ENCODE measurements at regions not wholly inside any gene's neighbourhood (a gene's known extent, or its start where the extent isn't known, plus 50 kb on each side); places are given as distances from the start of the nearest gene placed in this dataset.

- TF ChIP-seq RAD21 (IDR thresholded peaks at IDR 0.05; ENCODE audit: low read depth) (no peak), EP300 (IDR thresholded peaks at IDR 0.05; ENCODE audit: borderline replicate concordance) (no peak), MAX (IDR thresholded peaks at IDR 0.05) (no peak), EGR1 (IDR thresholded peaks at IDR 0.05) (no peak), USF1 (IDR thresholded peaks at IDR 0.05) (no peak), REST (IDR thresholded peaks at IDR 0.05; ENCODE audit: low read depth) (no peak), TAF1 (IDR thresholded peaks at IDR 0.05; ENCODE audit: low read depth) (no peak)
Measured at GRCh38 chr6:151740820-151741219, 66.7 kb upstream of the ESR1 start.

Data from Ishikawa (cell line).